CD8-positive, alpha-beta memory T cell (primary cell): ENCODE measurements at regions not wholly inside any gene's neighbourhood (a gene's known extent, or its start where the extent isn't known, plus 50 kb on each side); places are given as distances from the start of the nearest gene placed in this dataset.

Experiments
- CTCF ChIA-PET: fragments of 350-600 bp; sonication (Branson Sonifier 250); formaldehyde crosslinking; loops from one replicate; lab custom pipeline; 2021; ENCODE audit warnings: antibody characterized with exemption; lab: Charles Lee
- POLR2A ChIA-PET: fragments of 350-600 bp; sonication (Branson Sonifier 250); formaldehyde crosslinking; loops from one replicate; lab custom pipeline; 2021; ENCODE audit warnings: antibody characterized with exemption; lab: Charles Lee
- DNase-seq, 5 donors: peaks; one replicate each; pipeline versions ENCODE4 v3.0.0 to v3.0.0-alpha.2; 2020 to 2022; ENCODE audit warnings: mixed read lengths in 1 of 5
- H3K27ac ChIP-seq: one replicate; pipeline ENCODE4 v1.7.0; 2013; ENCODE audit warnings: low read depth, mild to moderate bottlenecking, low read length, moderate library complexity
- H3K27me3 ChIP-seq: 2 replicates; pipeline ENCODE4 v1.7.0; 2013; ENCODE audit warnings: low read length, mild to moderate bottlenecking; ENCODE audit not compliant: insufficient read depth, poor library complexity, severe bottlenecking
- H3K36me3 ChIP-seq: 2 replicates; pipeline ENCODE4 v1.7.0; 2013; ENCODE audit warnings: mild to moderate bottlenecking, low read length, moderate library complexity; ENCODE audit not compliant: insufficient read depth
- H3K4me1 ChIP-seq: 2 replicates; pipeline ENCODE4 v1.7.0; 2013; ENCODE audit warnings: mild to moderate bottlenecking, low read length, moderate library complexity; ENCODE audit not compliant: insufficient read depth
- H3K4me3 ChIP-seq: 2 replicates; pipeline ENCODE4 v1.7.0; 2013; ENCODE audit warnings: mild to moderate bottlenecking, low read length
- H3K9me3 ChIP-seq: 2 replicates; pipeline ENCODE4 v1.7.0; 2013; ENCODE audit warnings: mild to moderate bottlenecking, low read length
- H3K27ac Mint-ChIP-seq, 8 donors: one replicate each; pipeline ENCODE4 v1.8.0; 2020 to 2021; ENCODE audit warnings: mixed read lengths in 8 of 8, mild to moderate bottlenecking in 6 of 8, inconsistent platforms in 3 of 8, moderate library complexity in 3 of 8
- H3K27me3 Mint-ChIP-seq, 2 donors: one replicate each; pipeline ENCODE4 v1.8.0; 2020 to 2021; ENCODE audit warnings: mixed read lengths in 2 of 2, mild to moderate bottlenecking in 1 of 2, moderate library complexity in 1 of 2
- H3K36me3 Mint-ChIP-seq, 3 donors: one replicate each; pipeline ENCODE4 v1.8.0; 2020 to 2021; ENCODE audit warnings: mixed read lengths in 3 of 3, inconsistent platforms in 1 of 3, mild to moderate bottlenecking in 1 of 3
- H3K4me1 Mint-ChIP-seq, 3 donors: one replicate each; pipeline ENCODE4 v1.8.0; 2020 to 2021; ENCODE audit warnings: mixed read lengths in 3 of 3, inconsistent platforms in 1 of 3, mild to moderate bottlenecking in 1 of 3
- H3K4me3 Mint-ChIP-seq, 7 donors: one replicate each; pipeline ENCODE4 v1.8.0; 2020 to 2021; ENCODE audit warnings: mixed read lengths in 7 of 7, mild to moderate bottlenecking in 6 of 7, moderate library complexity in 4 of 7, inconsistent platforms in 2 of 7
- H3K9me3 Mint-ChIP-seq, 5 donors: one replicate each; pipeline ENCODE4 v1.8.0; 2020 to 2022; ENCODE audit warnings: mixed read lengths in 5 of 5, mild to moderate bottlenecking in 3 of 5, moderate library complexity in 2 of 5, inconsistent platforms in 1 of 5

DNA sequence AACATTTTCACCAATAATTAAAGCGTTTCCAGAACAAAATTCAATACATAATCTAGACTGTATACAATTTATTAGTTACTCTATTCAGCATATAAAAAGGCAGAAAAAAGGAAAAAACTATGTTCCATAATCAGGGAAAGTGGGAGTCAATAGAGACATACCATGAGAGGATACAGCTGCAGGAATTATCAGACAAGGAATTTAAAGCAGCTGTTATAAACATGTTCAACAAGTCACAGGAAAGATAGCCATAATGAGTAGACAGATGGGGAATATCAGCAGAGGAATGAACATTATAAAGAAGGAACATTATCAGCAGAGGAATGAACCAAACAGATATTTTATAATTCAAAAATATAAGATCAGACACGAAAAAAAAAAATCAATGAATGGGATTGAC is 500.6 kb upstream of the RPS6KA3 start:
- no peaks in the 10 kb centered on the region for H3K36me3 Mint-ChIP-seq
- peaks cover 0 to 10% (median 5%) of the 10 kb centered on the region in 5 donors for H3K9me3 Mint-ChIP-seq
- ChIA-PET POLR2A (no interaction called here), CTCF (no interaction called here)
- H3K9me3 ChIP-seq, result no peaks in the 10 kb centered on the region
- H3K27ac Mint-ChIP-seq, result no peak overlapping the region
- H3K4me1 Mint-ChIP-seq, result no peaks in the 10 kb centered on the region
- no peak for DNase-seq
- H3K36me3 ChIP-seq, result no peaks in the 10 kb centered on the region
- H3K27ac ChIP-seq, result no peak overlapping the region
- H3K27me3 ChIP-seq, result no peaks in the 10 kb centered on the region
- H3K4me1 ChIP-seq, result no peaks in the 10 kb centered on the region
- H3K4me3 ChIP-seq, result no peak overlapping the region
- peaks cover 0 to 3% of the 10 kb centered on the region in 2 donors for H3K27me3 Mint-ChIP-seq
- no peak overlapping the region for H3K4me3 Mint-ChIP-seq

- Mint-ChIP-seq H3K27me3 (peaks cover 4 to 9% of the 10 kb centered on the region in 2 donors), H3K27ac (no peak overlapping the region), H3K4me1 (no peaks in the 10 kb centered on the region), H3K9me3 (peaks cover 0 to 4% (median 0%) of the 10 kb centered on the region in 5 donors), H3K36me3 (no peaks in the 10 kb centered on the region), H3K4me3 (no peak overlapping the region)
- H3K27me3 ChIP-seq, result no peaks in the 10 kb centered on the region
- H3K4me3 ChIP-seq, result no peak overlapping the region
- ChIA-PET CTCF (no interaction called here), POLR2A (no interaction called here)
- no peak overlapping the region for H3K27ac ChIP-seq
- H3K9me3 ChIP-seq, result no peaks in the 10 kb centered on the region
- H3K4me1 ChIP-seq, result no peaks in the 10 kb centered on the region
- no peak for DNase-seq
- H3K36me3 ChIP-seq, result no peaks in the 10 kb centered on the region
Measured at GRCh38 chrX:20756585-20756984, 489.9 kb upstream of the RPS6KA3 start.

- POLR2A ChIA-PET, result no interaction called here
Measured at GRCh38 chrX:20753076-20753475, 486.4 kb upstream of the RPS6KA3 start.

DNA sequence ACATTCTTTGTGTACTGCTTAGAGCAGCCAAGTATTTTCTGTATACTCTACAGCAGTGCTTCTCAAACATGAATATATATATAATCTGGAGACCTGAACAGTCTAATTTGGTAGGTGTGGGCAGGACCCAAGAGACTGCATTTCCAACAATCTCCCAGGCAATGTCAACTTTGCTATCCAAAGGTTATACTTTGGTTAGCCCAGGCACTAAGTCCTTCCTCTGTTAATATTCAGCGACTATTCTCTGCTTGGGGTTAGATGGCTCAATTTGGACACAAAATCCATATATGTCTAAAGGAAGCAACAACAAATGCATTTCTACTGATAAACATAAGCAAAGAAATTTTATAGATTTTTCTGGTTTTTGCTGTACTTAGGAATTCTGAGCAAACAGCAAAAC is 480.0 kb upstream of the RPS6KA3 start:
- POLR2A ChIA-PET, result no interaction called here
- H3K27me3 ChIP-seq, result no peaks in the 10 kb centered on the region
- no peak overlapping the region for H3K4me3 ChIP-seq
- H3K4me3 Mint-ChIP-seq, result no peak overlapping the region
- no peak overlapping the region for H3K27ac ChIP-seq
- H3K36me3 Mint-ChIP-seq, result no peaks in the 10 kb centered on the region
- no peaks in the 10 kb centered on the region for H3K9me3 ChIP-seq
- DNase-seq, result no peak
- H3K4me1 Mint-ChIP-seq, result no peaks in the 10 kb centered on the region
- CTCF ChIA-PET, result no interaction called here
- H3K27ac Mint-ChIP-seq, result no peak overlapping the region
- no peaks in the 10 kb centered on the region for H3K9me3 Mint-ChIP-seq
- H3K27me3 Mint-ChIP-seq, result peaks cover 2 to 5% of the 10 kb centered on the region in 2 donors
- no peaks in the 10 kb centered on the region for H3K4me1 ChIP-seq
- H3K36me3 ChIP-seq, result no peaks in the 10 kb centered on the region

More at GRCh38 chrX:20753076-20753475, 486.4 kb upstream of the RPS6KA3 start:
- no peak for DNase-seq
- no peak overlapping the region for H3K27ac ChIP-seq
- H3K27me3 ChIP-seq, result no peaks in the 10 kb centered on the region
- Mint-ChIP-seq H3K4me3 (no peak overlapping the region), H3K27ac (no peak overlapping the region), H3K9me3 (peaks cover 0 to 2% (median 0%) of the 10 kb centered on the region in 5 donors), H3K4me1 (no peaks in the 10 kb centered on the region), H3K27me3 (peaks cover 4 to 10% of the 10 kb centered on the region in 2 donors), H3K36me3 (no peaks in the 10 kb centered on the region)
- no peaks in the 10 kb centered on the region for H3K9me3 ChIP-seq
- H3K36me3 ChIP-seq, result no peaks in the 10 kb centered on the region
- no peaks in the 10 kb centered on the region for H3K4me1 ChIP-seq
- no peak overlapping the region for H3K4me3 ChIP-seq
- CTCF ChIA-PET, result no interaction called here

DNA sequence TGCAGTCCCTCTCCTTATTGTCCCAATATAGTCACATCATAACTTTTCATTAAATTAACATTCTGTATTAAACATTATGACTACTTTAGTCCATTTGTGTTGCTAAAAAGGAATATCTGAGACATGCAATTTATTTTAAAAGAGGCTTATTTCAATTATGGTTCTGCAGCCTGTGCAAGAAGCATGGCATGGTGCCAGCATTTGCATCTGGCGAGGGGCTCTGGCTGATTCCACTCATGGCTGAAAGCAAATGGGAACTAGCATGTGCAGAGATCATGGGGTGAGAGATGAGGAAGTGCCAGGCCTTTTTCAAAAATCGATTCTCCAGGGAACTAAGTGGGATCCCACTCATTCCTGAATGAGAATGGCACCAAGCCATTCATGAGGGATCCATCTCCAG is 476.3 kb upstream of the RPS6KA3 start:
- H3K36me3 Mint-ChIP-seq, result no peaks in the 10 kb centered on the region
- H3K27me3 Mint-ChIP-seq, result peaks cover under 1 to 9% of the 10 kb centered on the region in 2 donors
- DNase-seq, result no peak
- Histone ChIP-seq H3K27me3 (no peaks in the 10 kb centered on the region), H3K4me3 (no peak overlapping the region), H3K9me3 (no peaks in the 10 kb centered on the region), H3K4me1 (no peaks in the 10 kb centered on the region), H3K36me3 (no peaks in the 10 kb centered on the region), H3K27ac (no peak overlapping the region)
- no peak overlapping the region for H3K27ac Mint-ChIP-seq
- CTCF ChIA-PET, result no interaction called here
- POLR2A ChIA-PET, result no interaction called here
- peaks cover 0 to 3% (median 0%) of the 10 kb centered on the region in 5 donors for H3K9me3 Mint-ChIP-seq
- no peak overlapping the region for H3K4me3 Mint-ChIP-seq
- H3K4me1 Mint-ChIP-seq, result no peaks in the 10 kb centered on the region

- peaks cover 0 to 3% (median 0%) of the 10 kb centered on the region in 5 donors for H3K9me3 Mint-ChIP-seq
- H3K36me3 Mint-ChIP-seq, result no peaks in the 10 kb centered on the region
- H3K4me3 ChIP-seq, result no peak overlapping the region
- no peaks in the 10 kb centered on the region for H3K9me3 ChIP-seq
- no peak overlapping the region for H3K27ac ChIP-seq
- no peaks in the 10 kb centered on the region for H3K4me1 ChIP-seq
- no peak for DNase-seq
- peaks cover 0 to 9% of the 10 kb centered on the region in 2 donors for H3K27me3 Mint-ChIP-seq
- H3K27me3 ChIP-seq, result no peaks in the 10 kb centered on the region
- H3K4me3 Mint-ChIP-seq, result no peak overlapping the region
- no peaks in the 10 kb centered on the region for H3K4me1 Mint-ChIP-seq
- POLR2A ChIA-PET, result no interaction called here
- H3K36me3 ChIP-seq, result no peaks in the 10 kb centered on the region
- no peak overlapping the region for H3K27ac Mint-ChIP-seq
- CTCF ChIA-PET, result no interaction called here
Measured at GRCh38 chrX:20742106-20742505, 475.4 kb upstream of the RPS6KA3 start.

- H3K27ac Mint-ChIP-seq, result no peak overlapping the region
- peaks cover 0 to 3% (median 0%) of the 10 kb centered on the region in 5 donors for H3K9me3 Mint-ChIP-seq
- no peaks in the 10 kb centered on the region for H3K36me3 Mint-ChIP-seq
Measured at GRCh38 chrX:20740443-20740842, 473.7 kb upstream of the RPS6KA3 start.

GRCh38 chrX:20739038-20739745 is 472.5 kb upstream of the RPS6KA3 start:
- POLR2A ChIA-PET, result no interaction called here
- H3K36me3 Mint-ChIP-seq, result no peaks in the 10 kb centered on the region
- H3K27ac ChIP-seq, result no peak overlapping the region

More at GRCh38 chrX:20740443-20740842, 473.7 kb upstream of the RPS6KA3 start:
- Mint-ChIP-seq H3K27me3 (peaks cover 2 to 9% of the 10 kb centered on the region in 2 donors), H3K4me1 (no peaks in the 10 kb centered on the region), H3K4me3 (no peak overlapping the region)
- H3K36me3 ChIP-seq, result no peaks in the 10 kb centered on the region
- no peak for DNase-seq
- no peaks in the 10 kb centered on the region for H3K27me3 ChIP-seq
- CTCF ChIA-PET, result no interaction called here
- POLR2A ChIA-PET, result no interaction called here
- H3K9me3 ChIP-seq, result no peaks in the 10 kb centered on the region
- H3K4me3 ChIP-seq, result no peak overlapping the region
- H3K27ac ChIP-seq, result no peak overlapping the region
- H3K4me1 ChIP-seq, result no peaks in the 10 kb centered on the region

More at GRCh38 chrX:20739038-20739745, 472.5 kb upstream of the RPS6KA3 start:
- CTCF ChIA-PET, result no interaction called here
- H3K4me1 ChIP-seq, result no peaks in the 10 kb centered on the region
- no peak overlapping the region for H3K27ac Mint-ChIP-seq
- no peaks in the 10 kb centered on the region for H3K27me3 ChIP-seq
- no peak overlapping the region for H3K4me3 ChIP-seq
- no peaks in the 10 kb centered on the region for H3K36me3 ChIP-seq
- no peak overlapping the region for H3K4me3 Mint-ChIP-seq
- H3K27me3 Mint-ChIP-seq, result peaks cover 2 to 9% of the 10 kb centered on the region in 2 donors
- peaks cover 0 to 3% (median 0%) of the 10 kb centered on the region in 5 donors for H3K9me3 Mint-ChIP-seq
- H3K4me1 Mint-ChIP-seq, result no peaks in the 10 kb centered on the region
- DNase-seq, result no peak
- no peaks in the 10 kb centered on the region for H3K9me3 ChIP-seq
